Glutamatergic neuron (in vitro differentiated cells): ENCODE measurements at regions not wholly inside any gene's neighbourhood (a gene's known extent, or its start where the extent isn't known, plus 50 kb on each side); places are given as distances from the start of the nearest gene placed in this dataset.

Experiments
- DNase-seq: peaks from one replicate; pipeline ENCODE4 v3.0.0; 2022
- H3K27ac Mint-ChIP-seq: one replicate; pipeline ENCODE4 v1.8.0; 2020; ENCODE audit warnings: mild to moderate bottlenecking, mixed read lengths, inconsistent platforms; ENCODE audit not compliant: unreplicated experiment
- H3K27me3 Mint-ChIP-seq: one replicate; pipeline ENCODE4 v1.8.0; 2020; ENCODE audit warnings: mild to moderate bottlenecking, moderate library complexity, mixed read lengths, inconsistent platforms; ENCODE audit not compliant: unreplicated experiment
- H3K36me3 Mint-ChIP-seq: one replicate; pipeline ENCODE4 v1.8.0; 2020; ENCODE audit warnings: mild to moderate bottlenecking, mixed read lengths, inconsistent platforms; ENCODE audit not compliant: unreplicated experiment
- H3K4me1 Mint-ChIP-seq: one replicate; pipeline ENCODE4 v1.8.0; 2020; ENCODE audit warnings: mild to moderate bottlenecking, low read depth, mixed read lengths, inconsistent platforms; ENCODE audit not compliant: unreplicated experiment
- H3K4me3 Mint-ChIP-seq: one replicate; pipeline ENCODE4 v1.8.0; 2020; ENCODE audit warnings: mild to moderate bottlenecking, mixed read lengths, inconsistent platforms; ENCODE audit not compliant: unreplicated experiment
- H3K9me3 Mint-ChIP-seq: one replicate; pipeline ENCODE4 v1.8.0; 2020; ENCODE audit warnings: mild to moderate bottlenecking, moderate library complexity, mixed read lengths, inconsistent platforms; ENCODE audit not compliant: unreplicated experiment
- TF ChIP-seq, protein P1 (sequence below): fragments of 200-600 bp; sonication (generic); IDR thresholded peaks from one replicate; pipeline ENCODE4 v1.5.0; 2021; ENCODE audit not compliant: partially characterized antibody, unreplicated experiment

DNA sequence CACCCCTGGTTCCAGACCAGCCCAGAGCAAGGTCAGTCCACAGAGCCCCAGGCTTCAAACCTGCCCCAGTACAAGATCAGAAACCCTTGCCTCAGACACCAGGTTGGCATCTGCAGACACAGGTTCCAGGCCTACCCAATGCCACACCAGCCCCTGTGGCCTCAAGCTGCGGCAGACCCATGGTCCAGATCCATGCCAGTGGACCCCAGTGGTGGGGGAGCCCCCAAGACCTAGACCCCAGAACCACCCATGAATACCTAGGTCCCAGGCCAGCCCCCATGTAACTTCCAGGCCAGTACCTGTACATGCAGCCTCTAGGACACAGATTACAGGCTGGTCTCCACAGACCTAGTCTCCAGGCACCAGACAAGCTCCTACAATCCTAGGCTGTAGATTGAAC is 1019.3 kb downstream of the JRKL start:
- TF ChIP-seq, protein P1, sequence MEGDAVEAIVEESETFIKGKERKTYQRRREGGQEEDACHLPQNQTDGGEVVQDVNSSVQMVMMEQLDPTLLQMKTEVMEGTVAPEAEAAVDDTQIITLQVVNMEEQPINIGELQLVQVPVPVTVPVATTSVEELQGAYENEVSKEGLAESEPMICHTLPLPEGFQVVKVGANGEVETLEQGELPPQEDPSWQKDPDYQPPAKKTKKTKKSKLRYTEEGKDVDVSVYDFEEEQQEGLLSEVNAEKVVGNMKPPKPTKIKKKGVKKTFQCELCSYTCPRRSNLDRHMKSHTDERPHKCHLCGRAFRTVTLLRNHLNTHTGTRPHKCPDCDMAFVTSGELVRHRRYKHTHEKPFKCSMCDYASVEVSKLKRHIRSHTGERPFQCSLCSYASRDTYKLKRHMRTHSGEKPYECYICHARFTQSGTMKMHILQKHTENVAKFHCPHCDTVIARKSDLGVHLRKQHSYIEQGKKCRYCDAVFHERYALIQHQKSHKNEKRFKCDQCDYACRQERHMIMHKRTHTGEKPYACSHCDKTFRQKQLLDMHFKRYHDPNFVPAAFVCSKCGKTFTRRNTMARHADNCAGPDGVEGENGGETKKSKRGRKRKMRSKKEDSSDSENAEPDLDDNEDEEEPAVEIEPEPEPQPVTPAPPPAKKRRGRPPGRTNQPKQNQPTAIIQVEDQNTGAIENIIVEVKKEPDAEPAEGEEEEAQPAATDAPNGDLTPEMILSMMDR, result no peak
- no peak for DNase-seq
- H3K27me3 Mint-ChIP-seq, result no peaks in the 10 kb centered on the region
- H3K9me3 Mint-ChIP-seq, result peaks cover 2% of the 10 kb centered on the region
- H3K4me1 Mint-ChIP-seq, result no peaks in the 10 kb centered on the region
- H3K4me3 Mint-ChIP-seq, result no peak overlapping the region
- peaks cover 7% of the 10 kb centered on the region for H3K36me3 Mint-ChIP-seq
- H3K27ac Mint-ChIP-seq, result no peak overlapping the region

DNA sequence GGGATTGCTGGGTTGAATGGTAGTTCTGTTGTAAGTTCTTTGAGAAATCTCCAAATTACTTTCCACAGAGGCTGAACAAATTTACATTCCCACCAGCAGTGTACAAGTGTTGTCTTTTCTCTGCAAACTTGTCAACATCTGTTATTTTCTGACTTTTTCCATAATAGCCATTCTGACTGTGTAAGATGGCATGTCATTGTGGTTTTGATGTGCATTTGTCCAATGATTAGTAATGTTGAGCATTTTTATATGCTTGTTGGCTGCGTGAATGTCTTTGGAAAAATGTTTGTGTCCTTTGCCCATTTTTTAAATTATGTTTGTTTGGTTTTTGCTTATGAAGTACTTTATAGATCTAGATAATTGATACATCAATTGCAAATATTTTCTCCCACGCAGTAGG is 1025.0 kb downstream of the JRKL start:
- H3K9me3 Mint-ChIP-seq, result no peaks in the 10 kb centered on the region
- TF ChIP-seq, protein P1, result no peak

DNA sequence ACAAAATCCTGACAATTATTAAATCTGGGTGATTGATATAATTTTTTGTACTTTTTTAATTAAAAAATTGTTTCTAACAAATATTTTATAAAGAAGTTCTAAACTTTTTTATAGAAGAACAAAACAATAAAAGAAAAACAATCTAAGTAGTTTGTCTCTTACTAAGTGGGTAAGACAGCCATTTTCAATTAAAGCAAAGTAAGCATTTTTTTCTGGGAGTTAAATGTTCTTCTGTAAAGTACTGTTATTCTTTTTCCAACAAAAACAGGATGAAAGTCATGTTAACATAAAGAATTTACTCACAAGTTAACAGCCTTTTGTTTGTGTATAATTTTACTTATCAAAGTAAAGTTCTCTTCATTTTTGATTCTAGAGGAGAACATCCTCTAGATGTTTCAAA is 1029.9 kb downstream of the JRKL start:
- TF ChIP-seq, protein P1, result no peak
- H3K27me3 Mint-ChIP-seq, result no peaks in the 10 kb centered on the region

More for the DNA sequence above, 1025.0 kb downstream of the JRKL start:
- Mint-ChIP-seq H3K36me3 (peaks cover 7% of the 10 kb centered on the region), H3K27ac (no peak overlapping the region), H3K4me1 (no peaks in the 10 kb centered on the region), H3K4me3 (no peak overlapping the region), H3K27me3 (no peaks in the 10 kb centered on the region)
- DNase-seq, result no peak

DNA sequence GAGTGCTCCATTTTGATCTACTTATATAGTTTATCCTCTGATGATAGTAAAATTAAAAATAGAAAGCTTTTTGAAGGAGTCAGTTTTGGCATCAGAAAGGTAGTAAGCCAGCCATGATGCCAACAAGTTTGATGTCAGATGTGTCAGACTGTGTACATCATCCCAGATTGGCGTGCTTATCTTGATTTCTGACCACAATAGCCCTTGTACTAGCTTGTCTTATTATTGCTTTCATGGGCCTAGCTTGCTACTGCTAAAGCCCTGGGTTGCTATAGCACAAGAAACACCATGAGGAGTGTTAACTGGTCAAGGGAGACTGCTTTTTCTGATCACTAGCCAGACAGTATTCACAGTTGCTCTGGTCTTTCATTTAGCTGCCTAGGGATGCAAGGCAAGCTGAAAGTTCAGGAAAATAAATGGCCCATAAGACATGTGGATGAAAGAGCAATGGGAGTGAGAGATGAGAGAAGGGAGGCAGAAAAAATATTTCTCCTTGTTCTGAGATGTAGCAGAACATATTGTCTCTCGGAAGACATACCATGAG is 1038.5 kb downstream of the JRKL start:
- no peak for DNase-seq
- Mint-ChIP-seq H3K4me1 (no peaks in the 10 kb centered on the region), H3K27ac (no peak overlapping the region), H3K4me3 (no peak overlapping the region), H3K27me3 (no peaks in the 10 kb centered on the region), H3K36me3 (no peaks in the 10 kb centered on the region), H3K9me3 (no peaks in the 10 kb centered on the region)
- TF ChIP-seq, protein P1, result no peak

More for the DNA sequence above, 1029.9 kb downstream of the JRKL start:
- Mint-ChIP-seq H3K27ac (no peak overlapping the region), H3K9me3 (no peaks in the 10 kb centered on the region), H3K4me1 (no peaks in the 10 kb centered on the region), H3K36me3 (no peaks in the 10 kb centered on the region), H3K4me3 (no peak overlapping the region)
- no peak for DNase-seq

DNA sequence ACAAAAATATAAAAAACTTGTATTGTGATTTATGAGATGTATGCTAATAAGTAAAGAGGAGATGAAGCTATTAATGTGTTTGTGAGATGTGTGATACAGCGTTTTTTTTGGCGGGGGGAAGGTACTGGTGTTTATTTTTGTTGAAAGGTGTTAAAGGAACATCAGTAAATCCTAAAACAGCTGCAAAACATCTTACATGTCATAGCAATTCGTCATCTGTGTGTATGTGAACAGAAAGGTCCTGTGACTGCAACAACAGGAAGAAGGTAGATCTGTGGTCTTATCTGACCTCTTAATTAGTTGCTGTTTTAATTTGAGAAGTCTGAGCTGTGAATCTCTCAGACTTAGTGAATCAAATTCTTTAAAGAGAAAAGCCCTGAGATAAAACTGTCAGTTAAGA is 1041.1 kb downstream of the JRKL start:
- H3K4me1 Mint-ChIP-seq, result no peaks in the 10 kb centered on the region

More for the DNA sequence above, 1041.1 kb downstream of the JRKL start:
- Mint-ChIP-seq H3K4me3 (no peak overlapping the region), H3K27me3 (no peaks in the 10 kb centered on the region), H3K9me3 (no peaks in the 10 kb centered on the region), H3K27ac (no peak overlapping the region), H3K36me3 (no peaks in the 10 kb centered on the region)
- TF ChIP-seq, protein P1, result no peak
- DNase-seq, result no peak
